ENCODE measurements at regions not wholly inside any gene's neighbourhood (a gene's known extent, or its start where the extent isn't known, plus 50 kb on each side); places are given as distances from the start of the nearest gene placed in this dataset.
A peak's percentile ranks its signal among the peaks of the same experiment; 100 is the strongest.

DNA sequence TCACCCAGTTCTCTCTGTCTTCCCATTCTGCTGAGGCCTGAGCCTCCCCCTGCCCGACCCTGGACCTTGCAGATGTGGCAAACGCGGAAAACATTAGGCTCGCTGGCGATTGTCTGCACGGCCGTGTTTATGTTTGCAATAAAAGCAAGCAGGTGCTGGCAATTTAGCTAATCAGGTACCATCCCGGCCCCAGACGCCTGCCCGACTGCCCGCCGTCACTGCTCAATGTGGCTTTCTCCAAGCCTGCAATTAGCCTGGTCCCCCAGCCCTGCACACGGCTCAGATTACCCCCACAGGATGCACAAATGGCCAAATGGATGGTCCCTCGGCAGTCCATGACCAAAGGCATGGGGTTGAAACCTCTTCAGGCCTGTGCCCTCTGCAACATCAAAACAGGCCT is 259.7 kb downstream of the MN1 start:
- no peak overlapping the region for H2BK15ac ChIP-seq (ENCODE audit: low read length)
- H2AK5ac ChIP-seq (ENCODE audit: low read depth, low read length), result no peak overlapping the region
- no peak overlapping the region for H3K4ac ChIP-seq (replicated peaks; ENCODE audit: insufficient read length, low read depth, low read length)
- no peaks in the 10 kb centered on the region for H4K20me1 ChIP-seq (replicated peaks in 1 of 2; ENCODE audit: control insufficient read depth in 1 of 2, insufficient read depth in 2 of 2, low read length in 2 of 2)
- no peak overlapping the region for H3K14ac ChIP-seq (ENCODE audit: insufficient read length)
- peak overlapping the region; percentile 64; the same call in 1 of the 2 replicates for H2BK20ac ChIP-seq (ENCODE audit: low read length)
- H3K79me2 ChIP-seq (ENCODE audit: control insufficient read depth in 1 of 2, insufficient read depth in 2 of 2, low read length in 2 of 2), result no peaks in the 10 kb centered on the region
- no peak overlapping the region for H3K4me3 ChIP-seq (ENCODE audit: extremely low read depth in 1 of 4, insufficient read depth in 2 of 4, low read depth in 3 of 4, low read length in 4 of 4)
- no peak overlapping the region for H3K23ac ChIP-seq (ENCODE audit: insufficient read length)
- no peak overlapping the region for H2AFZ ChIP-seq (ENCODE audit: low read length)
- WGBS, 2 experiments (ENCODE audit: extremely low coverage in 1 of 2, insufficient coverage in 1 of 2, insufficient read length in 1 of 2, insufficient replicate concordance in 2 of 2, low coverage in 1 of 2, low lambda C conversion rate in 2 of 2, missing lambda C conversion rate in 1 of 2), result 88% methylated on average over 14 of the region's 14 CpGs; no CpG with 5 or more reads in 1 of the 2 experiments
- ChIA-PET CTCF (ENCODE audit: partially characterized antibody) (no interaction called here), POLR2A (ENCODE audit: partially characterized antibody) (no interaction called here)
- FAIRE-seq, result no peak
- H2BK12ac ChIP-seq (ENCODE audit: low read depth, low read length), result 0 out of 2 replicates have a peak overlapping the region, but pooled peaks have one; percentile 62
- no peak overlapping the region for H4K5ac ChIP-seq (ENCODE audit: insufficient read length, low read depth, low read length)
- H3K56ac ChIP-seq (replicated peaks; ENCODE audit: insufficient read length, low read depth, low read length), result no peak overlapping the region
- no peak overlapping the region for H2BK120ac ChIP-seq (replicated peaks; ENCODE audit: low read depth, low read length)
- H3K18ac ChIP-seq (ENCODE audit: extremely low read depth, low read length), result no peak overlapping the region
- peaks cover 5 to 22% (median 11%) of the 10 kb centered on the region in 4 experiments; a peak in 6 of 7 replicates for H3K4me1 ChIP-seq (replicated peaks in 1 of 4; ENCODE audit: control insufficient read depth in 3 of 4, insufficient read depth in 4 of 4, low read length in 3 of 4)
- H3K9ac ChIP-seq (replicated peaks in 1 of 4; ENCODE audit: extremely low read depth in 1 of 4, low read depth in 3 of 4, low read length in 3 of 4), result no peak overlapping the region; a peak in 1 of 7 replicates
- H3K36me3 ChIP-seq (ENCODE audit: control insufficient read depth in 2 of 4, insufficient read depth in 4 of 4, low read length in 3 of 4), result no peaks in the 10 kb centered on the region
- no peak overlapping the region for H3K27ac ChIP-seq (ENCODE audit: low read depth, low read length)
- no peak overlapping the region for H4K91ac ChIP-seq (replicated peaks; ENCODE audit: insufficient read length, low read length)
- no peak overlapping the region for H4K8ac ChIP-seq (ENCODE audit: extremely low read depth, insufficient read depth, low read length)
- DNase-seq (ENCODE audit: low read depth in 1 of 2, low spot score in 2 of 2), result no peak
- H3K9me3 ChIP-seq (ENCODE audit: insufficient read depth in 2 of 2, low read depth in 1 of 2, low read length in 1 of 2), result no peaks in the 10 kb centered on the region
- no peaks in the 10 kb centered on the region for H3K23me2 ChIP-seq (ENCODE audit: low read depth, low read length)
- H3K4me2 ChIP-seq (ENCODE audit: insufficient read depth in 1 of 2, low read depth in 2 of 2, low read length in 2 of 2), result peak overlapping the region in 1 of 2 experiments; percentile 23; a peak in 1 of 4 replicates
- H3K27me3 ChIP-seq (replicated peaks in 1 of 4; ENCODE audit: control insufficient read depth in 3 of 4, extremely low read depth in 1 of 4, insufficient read depth in 3 of 4, low read length in 3 of 4), result no peaks in the 10 kb centered on the region; a peak in 1 of 7 replicates
- no peaks in the 10 kb centered on the region for H3K79me1 ChIP-seq (ENCODE audit: low read depth, low read length)
- no peak overlapping the region for H2BK5ac ChIP-seq (ENCODE audit: low read depth, low read length)
- TF ChIP-seq TAF7 (optimal IDR thresholded peaks at IDR 0.05; ENCODE audit: borderline replicate concordance, low read depth, low read length) (no peak), POLR2A (IDR thresholded peaks at IDR 0.05; ENCODE audit: control extremely low read depth in 1 of 2, low read depth in 2 of 2, low read length in 2 of 2) (no peak), TCF12 (IDR thresholded peaks at IDR 0.05; ENCODE audit: low read depth, low read length) (no peak), MAFK (IDR thresholded peaks at IDR 0.05; ENCODE audit: low read depth, low read length) (no peak), NANOG (IDR thresholded peaks at IDR 0.05; ENCODE audit: insufficient read depth, low read depth, low read length, poor library complexity, severe bottlenecking) (no peak), PHF8 (conservative IDR thresholded peaks at IDR 0.05; ENCODE audit: low read depth, low read length) (no peak), CHD1 (IDR thresholded peaks at IDR 0.05; ENCODE audit: low read depth, low read length) (no peak), CHD2 (IDR thresholded peaks at IDR 0.05; ENCODE audit: low read length) (no peak), GABPA (IDR thresholded peaks at IDR 0.05; ENCODE audit: borderline replicate concordance, insufficient read depth, low read length) (no peak)

All from H1 (cell line).